ENCODE measurements at regions not wholly inside any gene's neighbourhood (a gene's known extent, or its start where the extent isn't known, plus 50 kb on each side); places are given as distances from the start of the nearest gene placed in this dataset.

DNA sequence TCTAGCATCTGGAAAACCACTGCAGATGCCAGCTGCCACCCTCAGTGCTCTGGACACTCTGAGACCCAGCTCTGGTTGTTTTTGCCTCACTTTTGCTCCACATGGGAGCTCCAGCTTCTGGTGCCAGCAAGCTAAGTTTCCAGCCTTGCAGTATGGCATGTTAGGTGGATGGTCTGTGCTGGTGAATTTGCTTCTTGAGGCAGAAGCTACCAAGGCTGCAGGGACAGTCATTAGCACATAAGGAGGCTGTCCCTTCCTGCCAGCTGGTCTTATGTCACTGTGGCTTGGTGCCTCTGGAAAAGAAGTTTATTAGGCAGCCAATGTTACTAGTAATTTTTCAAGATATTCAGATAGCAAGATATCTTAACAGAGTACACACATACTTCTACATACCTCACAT, 64.2 kb upstream of the CSRP2 start:
- TF ChIP-seq, protein P1, sequence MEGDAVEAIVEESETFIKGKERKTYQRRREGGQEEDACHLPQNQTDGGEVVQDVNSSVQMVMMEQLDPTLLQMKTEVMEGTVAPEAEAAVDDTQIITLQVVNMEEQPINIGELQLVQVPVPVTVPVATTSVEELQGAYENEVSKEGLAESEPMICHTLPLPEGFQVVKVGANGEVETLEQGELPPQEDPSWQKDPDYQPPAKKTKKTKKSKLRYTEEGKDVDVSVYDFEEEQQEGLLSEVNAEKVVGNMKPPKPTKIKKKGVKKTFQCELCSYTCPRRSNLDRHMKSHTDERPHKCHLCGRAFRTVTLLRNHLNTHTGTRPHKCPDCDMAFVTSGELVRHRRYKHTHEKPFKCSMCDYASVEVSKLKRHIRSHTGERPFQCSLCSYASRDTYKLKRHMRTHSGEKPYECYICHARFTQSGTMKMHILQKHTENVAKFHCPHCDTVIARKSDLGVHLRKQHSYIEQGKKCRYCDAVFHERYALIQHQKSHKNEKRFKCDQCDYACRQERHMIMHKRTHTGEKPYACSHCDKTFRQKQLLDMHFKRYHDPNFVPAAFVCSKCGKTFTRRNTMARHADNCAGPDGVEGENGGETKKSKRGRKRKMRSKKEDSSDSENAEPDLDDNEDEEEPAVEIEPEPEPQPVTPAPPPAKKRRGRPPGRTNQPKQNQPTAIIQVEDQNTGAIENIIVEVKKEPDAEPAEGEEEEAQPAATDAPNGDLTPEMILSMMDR (tag by site-specific recombination; IDR thresholded peaks at IDR 0.05) = no peak
- TF ChIP-seq, protein P2, sequence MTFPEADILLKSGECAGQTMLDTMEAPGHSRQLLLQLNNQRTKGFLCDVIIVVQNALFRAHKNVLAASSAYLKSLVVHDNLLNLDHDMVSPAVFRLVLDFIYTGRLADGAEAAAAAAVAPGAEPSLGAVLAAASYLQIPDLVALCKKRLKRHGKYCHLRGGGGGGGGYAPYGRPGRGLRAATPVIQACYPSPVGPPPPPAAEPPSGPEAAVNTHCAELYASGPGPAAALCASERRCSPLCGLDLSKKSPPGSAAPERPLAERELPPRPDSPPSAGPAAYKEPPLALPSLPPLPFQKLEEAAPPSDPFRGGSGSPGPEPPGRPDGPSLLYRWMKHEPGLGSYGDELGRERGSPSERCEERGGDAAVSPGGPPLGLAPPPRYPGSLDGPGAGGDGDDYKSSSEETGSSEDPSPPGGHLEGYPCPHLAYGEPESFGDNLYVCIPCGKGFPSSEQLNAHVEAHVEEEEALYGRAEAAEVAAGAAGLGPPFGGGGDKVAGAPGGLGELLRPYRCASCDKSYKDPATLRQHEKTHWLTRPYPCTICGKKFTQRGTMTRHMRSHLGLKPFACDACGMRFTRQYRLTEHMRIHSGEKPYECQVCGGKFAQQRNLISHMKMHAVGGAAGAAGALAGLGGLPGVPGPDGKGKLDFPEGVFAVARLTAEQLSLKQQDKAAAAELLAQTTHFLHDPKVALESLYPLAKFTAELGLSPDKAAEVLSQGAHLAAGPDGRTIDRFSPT (tag by site-specific recombination; IDR thresholded peaks at IDR 0.05) = no peak
- TF ChIP-seq ZNF266 (tag by site-specific recombination; IDR thresholded peaks at IDR 0.05; ENCODE audit: low read depth) (no peak), SETDB1 (IDR thresholded peaks at IDR 0.05; ENCODE audit: insufficient read length, low read length) (no peak), ZNF596 (tag by site-specific recombination; IDR thresholded peaks at IDR 0.05) (no peak), ZNF792 (tag by site-specific recombination; IDR thresholded peaks at IDR 0.05) (no peak), ZNF155 (tag by site-specific recombination; IDR thresholded peaks at IDR 0.05) (no peak)
- TF ChIP-seq, protein P3, sequence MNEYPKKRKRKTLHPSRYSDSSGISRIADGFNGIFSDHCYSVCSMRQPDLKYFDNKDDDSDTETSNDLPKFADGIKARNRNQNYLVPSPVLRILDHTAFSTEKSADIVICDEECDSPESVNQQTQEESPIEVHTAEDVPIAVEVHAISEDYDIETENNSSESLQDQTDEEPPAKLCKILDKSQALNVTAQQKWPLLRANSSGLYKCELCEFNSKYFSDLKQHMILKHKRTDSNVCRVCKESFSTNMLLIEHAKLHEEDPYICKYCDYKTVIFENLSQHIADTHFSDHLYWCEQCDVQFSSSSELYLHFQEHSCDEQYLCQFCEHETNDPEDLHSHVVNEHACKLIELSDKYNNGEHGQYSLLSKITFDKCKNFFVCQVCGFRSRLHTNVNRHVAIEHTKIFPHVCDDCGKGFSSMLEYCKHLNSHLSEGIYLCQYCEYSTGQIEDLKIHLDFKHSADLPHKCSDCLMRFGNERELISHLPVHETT (tag by site-specific recombination; IDR thresholded peaks at IDR 0.05) = no peak
- TF ChIP-seq, protein P4, sequence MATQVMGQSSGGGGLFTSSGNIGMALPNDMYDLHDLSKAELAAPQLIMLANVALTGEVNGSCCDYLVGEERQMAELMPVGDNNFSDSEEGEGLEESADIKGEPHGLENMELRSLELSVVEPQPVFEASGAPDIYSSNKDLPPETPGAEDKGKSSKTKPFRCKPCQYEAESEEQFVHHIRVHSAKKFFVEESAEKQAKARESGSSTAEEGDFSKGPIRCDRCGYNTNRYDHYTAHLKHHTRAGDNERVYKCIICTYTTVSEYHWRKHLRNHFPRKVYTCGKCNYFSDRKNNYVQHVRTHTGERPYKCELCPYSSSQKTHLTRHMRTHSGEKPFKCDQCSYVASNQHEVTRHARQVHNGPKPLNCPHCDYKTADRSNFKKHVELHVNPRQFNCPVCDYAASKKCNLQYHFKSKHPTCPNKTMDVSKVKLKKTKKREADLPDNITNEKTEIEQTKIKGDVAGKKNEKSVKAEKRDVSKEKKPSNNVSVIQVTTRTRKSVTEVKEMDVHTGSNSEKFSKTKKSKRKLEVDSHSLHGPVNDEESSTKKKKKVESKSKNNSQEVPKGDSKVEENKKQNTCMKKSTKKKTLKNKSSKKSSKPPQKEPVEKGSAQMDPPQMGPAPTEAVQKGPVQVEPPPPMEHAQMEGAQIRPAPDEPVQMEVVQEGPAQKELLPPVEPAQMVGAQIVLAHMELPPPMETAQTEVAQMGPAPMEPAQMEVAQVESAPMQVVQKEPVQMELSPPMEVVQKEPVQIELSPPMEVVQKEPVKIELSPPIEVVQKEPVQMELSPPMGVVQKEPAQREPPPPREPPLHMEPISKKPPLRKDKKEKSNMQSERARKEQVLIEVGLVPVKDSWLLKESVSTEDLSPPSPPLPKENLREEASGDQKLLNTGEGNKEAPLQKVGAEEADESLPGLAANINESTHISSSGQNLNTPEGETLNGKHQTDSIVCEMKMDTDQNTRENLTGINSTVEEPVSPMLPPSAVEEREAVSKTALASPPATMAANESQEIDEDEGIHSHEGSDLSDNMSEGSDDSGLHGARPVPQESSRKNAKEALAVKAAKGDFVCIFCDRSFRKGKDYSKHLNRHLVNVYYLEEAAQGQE (tag by site-specific recombination; IDR thresholded peaks at IDR 0.05) = no peak
- TF ChIP-seq, protein P5, sequence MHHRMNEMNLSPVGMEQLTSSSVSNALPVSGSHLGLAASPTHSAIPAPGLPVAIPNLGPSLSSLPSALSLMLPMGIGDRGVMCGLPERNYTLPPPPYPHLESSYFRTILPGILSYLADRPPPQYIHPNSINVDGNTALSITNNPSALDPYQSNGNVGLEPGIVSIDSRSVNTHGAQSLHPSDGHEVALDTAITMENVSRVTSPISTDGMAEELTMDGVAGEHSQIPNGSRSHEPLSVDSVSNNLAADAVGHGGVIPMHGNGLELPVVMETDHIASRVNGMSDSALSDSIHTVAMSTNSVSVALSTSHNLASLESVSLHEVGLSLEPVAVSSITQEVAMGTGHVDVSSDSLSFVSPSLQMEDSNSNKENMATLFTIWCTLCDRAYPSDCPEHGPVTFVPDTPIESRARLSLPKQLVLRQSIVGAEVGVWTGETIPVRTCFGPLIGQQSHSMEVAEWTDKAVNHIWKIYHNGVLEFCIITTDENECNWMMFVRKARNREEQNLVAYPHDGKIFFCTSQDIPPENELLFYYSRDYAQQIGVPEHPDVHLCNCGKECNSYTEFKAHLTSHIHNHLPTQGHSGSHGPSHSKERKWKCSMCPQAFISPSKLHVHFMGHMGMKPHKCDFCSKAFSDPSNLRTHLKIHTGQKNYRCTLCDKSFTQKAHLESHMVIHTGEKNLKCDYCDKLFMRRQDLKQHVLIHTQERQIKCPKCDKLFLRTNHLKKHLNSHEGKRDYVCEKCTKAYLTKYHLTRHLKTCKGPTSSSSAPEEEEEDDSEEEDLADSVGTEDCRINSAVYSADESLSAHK (tag by site-specific recombination; IDR thresholded peaks at IDR 0.05) = no peak

Data from HEK293 (cell line).